ENCODE measurements at regions not wholly inside any gene's neighbourhood (a gene's known extent, or its start where the extent isn't known, plus 50 kb on each side); places are given as distances from the start of the nearest gene placed in this dataset.

DNA sequence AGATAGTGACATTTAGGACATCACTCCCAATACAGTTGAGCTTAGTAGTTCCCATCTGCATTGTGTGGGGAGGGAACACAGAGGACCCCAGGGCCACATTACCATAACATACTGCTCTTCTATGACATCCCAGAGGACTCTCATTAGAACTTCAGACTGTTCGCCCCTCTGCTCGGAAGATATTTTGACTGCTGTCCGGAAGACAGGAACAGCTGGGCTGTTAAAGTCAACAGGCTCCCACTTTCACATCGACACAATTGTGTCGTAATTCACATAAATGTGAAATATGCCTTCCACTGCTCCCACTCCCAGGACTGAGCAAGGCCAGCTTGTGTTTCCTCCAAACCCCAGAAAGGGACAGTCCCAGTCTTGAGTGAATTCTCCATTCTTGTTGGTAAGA, 158.4 kb downstream of the SEC16B start:
- TF ChIP-seq, protein P1, sequence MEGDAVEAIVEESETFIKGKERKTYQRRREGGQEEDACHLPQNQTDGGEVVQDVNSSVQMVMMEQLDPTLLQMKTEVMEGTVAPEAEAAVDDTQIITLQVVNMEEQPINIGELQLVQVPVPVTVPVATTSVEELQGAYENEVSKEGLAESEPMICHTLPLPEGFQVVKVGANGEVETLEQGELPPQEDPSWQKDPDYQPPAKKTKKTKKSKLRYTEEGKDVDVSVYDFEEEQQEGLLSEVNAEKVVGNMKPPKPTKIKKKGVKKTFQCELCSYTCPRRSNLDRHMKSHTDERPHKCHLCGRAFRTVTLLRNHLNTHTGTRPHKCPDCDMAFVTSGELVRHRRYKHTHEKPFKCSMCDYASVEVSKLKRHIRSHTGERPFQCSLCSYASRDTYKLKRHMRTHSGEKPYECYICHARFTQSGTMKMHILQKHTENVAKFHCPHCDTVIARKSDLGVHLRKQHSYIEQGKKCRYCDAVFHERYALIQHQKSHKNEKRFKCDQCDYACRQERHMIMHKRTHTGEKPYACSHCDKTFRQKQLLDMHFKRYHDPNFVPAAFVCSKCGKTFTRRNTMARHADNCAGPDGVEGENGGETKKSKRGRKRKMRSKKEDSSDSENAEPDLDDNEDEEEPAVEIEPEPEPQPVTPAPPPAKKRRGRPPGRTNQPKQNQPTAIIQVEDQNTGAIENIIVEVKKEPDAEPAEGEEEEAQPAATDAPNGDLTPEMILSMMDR (IDR thresholded peaks at IDR 0.05; ENCODE audit: insufficient read depth, low read length): no peak
- TF ChIP-seq POLR2AphosphoS5 (IDR thresholded peaks at IDR 0.05; ENCODE audit: low read depth): no peak
